Psoas muscle (tissue), 7 donors: ENCODE measurements at regions not wholly inside any gene's neighbourhood (a gene's known extent, or its start where the extent isn't known, plus 50 kb on each side); places are given as distances from the start of the nearest gene placed in this dataset.

ENCODE experiments used
- ATAC-seq, 4 donors: fragments of 200-7000 bp; cut with Tn5 transposase; one replicate each; pipeline ENCODE4 v1.9.1; 2020; ENCODE audit warnings: moderate library complexity in 3 of 4, mild to moderate bottlenecking in 2 of 4
- DNase-seq, 2 donors: peaks; one replicate each; pipeline ENCODE4 v3.0.0-alpha.2; 2020
- H3K27ac ChIP-seq: fragments of 200-600 bp; one replicate; pipeline ENCODE4 v1.8.0; 2022
- H3K27me3 ChIP-seq, 3 donors: fragments of 200-600 bp in 1 of 3; one replicate each; pipeline versions ENCODE4 v1.6.1 to v1.8.0; 2013 to 2022; ENCODE audit warnings: low read length in 2 of 3, mild to moderate bottlenecking in 2 of 3, moderate library complexity in 1 of 3; ENCODE audit not compliant: insufficient read depth in 3 of 3
- H3K36me3 ChIP-seq, 2 donors: fragments of 200-600 bp in 1 of 2; one replicate each; pipeline versions ENCODE4 v1.6.1 to v1.8.0; 2013 to 2022; ENCODE audit warnings: low read depth in 1 of 2, mild to moderate bottlenecking in 1 of 2, moderate library complexity in 1 of 2; ENCODE audit not compliant: insufficient read depth in 1 of 2
- H3K4me1 ChIP-seq: fragments of 200-600 bp; one replicate; pipeline ENCODE4 v1.8.0; 2022
- H3K4me3 ChIP-seq: fragments of 200-600 bp; one replicate; pipeline ENCODE4 v1.8.0; 2022; ENCODE audit warnings: mild to moderate bottlenecking
- H3K9me3 ChIP-seq: fragments of 200-600 bp; one replicate; pipeline ENCODE4 v1.8.0; 2022
- CTCF ChIP-seq: fragments of 200-600 bp; IDR thresholded peaks from one replicate; pipeline ENCODE4 v1.8.0; 2022; ENCODE audit warnings: antibody characterized with exemption
- WGBS, 3 donors: extraction: QIAGEN DNeasy Blood & Tissue Kit; methylation state at CpG; one replicate each; pipeline versions ENCODE4 v1.1.6 to v1.1.7; 2013; 5-methylcytosine and 5-hydroxymethylcytosine counted together
- intact Hi-C, 2 donors: fragments of 100-400 bp; cut with DNase I; formaldehyde crosslinking; loops; one replicate each; pipeline versions ENCODE4 v1.11.0 to v1.14.2; 2022
- donor health status: healthy with polysubstance abuse.
- donor health status: DM: no; HTN: no; CAD: no; lungs with moderate emphysema.
- donor health status: Bipolar disorder and iron deficiency.
- donor health status: healthy.
- donor health status: DM: yes; HTN: yes; CAD: no.
- donor health status: DM: no; HTN: no; CAD: no.
- donor health status: DM: yes; HTN: yes; CAD: no.

- TF ChIP-seq CTCF: no peak
- Histone ChIP-seq H3K36me3 (peaks cover 0 to 32% of the 10 kb centered on the region in 2 donors), H3K27me3 (no peaks in the 10 kb centered on the region), H3K9me3 (no peaks in the 10 kb centered on the region), H3K4me1 (peaks cover 36% of the 10 kb centered on the region), H3K4me3 (no peak overlapping the region), H3K27ac (peak overlapping the region; percentile 51)
- no peak for DNase-seq
- ATAC-seq: peak; percentile 58 to 90 (median 86)
- WGBS, 3 donors: 41 to 58% (median 46%) methylated on average over 10 of the region's 10 CpGs
- intact Hi-C loops: loop anchor here in 1 of 2 donors (5.0 kb wide), 1 partner anchor 38 kb away; no protein-coding TSS in a partner anchor
Measured at GRCh38 chr19:34305221-34306083, 51.1 kb downstream of the GARRE1 start.

GRCh38 chr19:34306213-34306661 is 51.9 kb downstream of the GARRE1 start:
- ATAC-seq (peak; percentile 55 to 79 (median 62)), DNase-seq (no peak)
- no peaks in the 10 kb centered on the region for H3K9me3 ChIP-seq
- peak overlapping the region; percentile 51 for H3K27ac ChIP-seq
- TF ChIP-seq CTCF: no peak
- WGBS, 3 donors: 43 to 63% (median 44%) methylated on average over 2 of the region's 2 CpGs
- no peaks in the 10 kb centered on the region for H3K27me3 ChIP-seq
- intact Hi-C loops: loop anchor here in 1 of 2 donors (5.0 kb wide), 1 partner anchor 39 kb away; no protein-coding TSS in a partner anchor
- no peak overlapping the region for H3K4me3 ChIP-seq
- peaks cover 36% of the 10 kb centered on the region for H3K4me1 ChIP-seq
- H3K36me3 ChIP-seq: peaks cover 0 to 24% of the 10 kb centered on the region in 2 donors

GRCh38 chr19:34306824-34307223 is 52.5 kb downstream of the GARRE1 start:
- intact Hi-C loops: loop anchor here in 1 of 2 donors (5.0 kb wide), 1 partner anchor 40 kb away; no protein-coding TSS in a partner anchor
- no peak overlapping the region for H3K4me3 ChIP-seq
- 74 to 83% (median 74%) methylated on average over 6 of the region's 6 CpGs for WGBS, 3 donors
- DNase-seq: no peak
- H3K9me3 ChIP-seq: no peaks in the 10 kb centered on the region
- H3K27me3 ChIP-seq: no peaks in the 10 kb centered on the region
- peaks cover 36% of the 10 kb centered on the region for H3K4me1 ChIP-seq
- peak overlapping the region; percentile 11 for H3K27ac ChIP-seq
- TF ChIP-seq CTCF: no peak
- ATAC-seq: no peak
- peaks cover 0 to 20% of the 10 kb centered on the region in 2 donors for H3K36me3 ChIP-seq

- no peaks in the 10 kb centered on the region for H3K27me3 ChIP-seq
- intact Hi-C loops: loop anchor here in 1 of 2 donors (5.0 kb wide), 1 partner anchor 41 kb away; no protein-coding TSS in a partner anchor
- DNase-seq (no peak), ATAC-seq (no peak)
- H3K4me1 ChIP-seq: peaks cover 36% of the 10 kb centered on the region
- H3K9me3 ChIP-seq: no peaks in the 10 kb centered on the region
- peaks cover 0 to 10% of the 10 kb centered on the region in 2 donors for H3K36me3 ChIP-seq
- TF ChIP-seq CTCF: no peak
- H3K27ac ChIP-seq: no peak overlapping the region
- no peak overlapping the region for H3K4me3 ChIP-seq
- 85 to 91% (median 86%) methylated on average over 8 of the region's 8 CpGs for WGBS, 3 donors
Measured at GRCh38 chr19:34308381-34309367, 54.3 kb downstream of the GARRE1 start.
